ENCODE measurements at regions not wholly inside any gene's neighbourhood (a gene's known extent, or its start where the extent isn't known, plus 50 kb on each side); places are given as distances from the start of the nearest gene placed in this dataset.

GRCh38 chr5:1699394-1699793 is 100.2 kb downstream of the MRPL36 start:
- no peak for TF ChIP-seq CTCF (IDR thresholded peaks at IDR 0.05; ENCODE audit: borderline replicate concordance, insufficient read depth, low read depth, low read length)

GRCh38 chr5:1698589-1699316 is 100.9 kb downstream of the MRPL36 start:
- TF ChIP-seq CTCF (IDR thresholded peaks at IDR 0.05; ENCODE audit: borderline replicate concordance, insufficient read depth, low read depth, low read length) = no peak
- no peak overlapping the region for H3K4me3 ChIP-seq (ENCODE audit: low read depth, low read length)

More at GRCh38 chr5:1699394-1699793, 100.2 kb downstream of the MRPL36 start:
- H3K4me3 ChIP-seq (ENCODE audit: low read depth, low read length) = no peak overlapping the region

GRCh38 chr5:1692381-1692780 is 107.3 kb downstream of the MRPL36 start:
- TF ChIP-seq CTCF (IDR thresholded peaks at IDR 0.05; ENCODE audit: borderline replicate concordance, insufficient read depth, low read depth, low read length) = no peak
- no peak overlapping the region for H3K4me3 ChIP-seq (ENCODE audit: low read depth, low read length)

- TF ChIP-seq CTCF (IDR thresholded peaks at IDR 0.05; ENCODE audit: borderline replicate concordance, insufficient read depth, low read depth, low read length) = no peak
These were observed 112.2 kb downstream of the MRPL36 start for GRCh38 chr5:1687301-1687970.

GRCh38 chr5:1686016-1686802 is 113.4 kb downstream of the MRPL36 start:
- no peak overlapping the region for H3K4me3 ChIP-seq (ENCODE audit: low read depth, low read length)
- TF ChIP-seq CTCF (IDR thresholded peaks at IDR 0.05; ENCODE audit: borderline replicate concordance, insufficient read depth, low read depth, low read length) = no peak

More at GRCh38 chr5:1687301-1687970, 112.2 kb downstream of the MRPL36 start:
- H3K4me3 ChIP-seq (ENCODE audit: low read depth, low read length) = no peak overlapping the region

- no peak for TF ChIP-seq CTCF (IDR thresholded peaks at IDR 0.05; ENCODE audit: borderline replicate concordance, insufficient read depth, low read depth, low read length)
- no peak overlapping the region for H3K4me3 ChIP-seq (ENCODE audit: low read depth, low read length)
These were observed 114.6 kb downstream of the MRPL36 start for GRCh38 chr5:1685066-1685465.

Measured in GM12875 (cell line).